Suppressor macrophage treated with lipopolysaccharide for 1 hour (primary cell): ENCODE measurements at regions not wholly inside any gene's neighbourhood (a gene's known extent, or its start where the extent isn't known, plus 50 kb on each side); places are given as distances from the start of the nearest gene placed in this dataset.
A peak's percentile ranks its signal among the peaks of the same experiment; 100 is the strongest.
"Not testable (repeated sequence)": the region's sequence is repeated elsewhere in the genome, so short reads cannot be mapped to it uniquely, and the experiment has no call there.

Experiments
- DNase-seq, 3 donors: peaks; one replicate each; pipeline ENCODE4 v3.0.0-alpha.2; 2020 to 2022

DNA sequence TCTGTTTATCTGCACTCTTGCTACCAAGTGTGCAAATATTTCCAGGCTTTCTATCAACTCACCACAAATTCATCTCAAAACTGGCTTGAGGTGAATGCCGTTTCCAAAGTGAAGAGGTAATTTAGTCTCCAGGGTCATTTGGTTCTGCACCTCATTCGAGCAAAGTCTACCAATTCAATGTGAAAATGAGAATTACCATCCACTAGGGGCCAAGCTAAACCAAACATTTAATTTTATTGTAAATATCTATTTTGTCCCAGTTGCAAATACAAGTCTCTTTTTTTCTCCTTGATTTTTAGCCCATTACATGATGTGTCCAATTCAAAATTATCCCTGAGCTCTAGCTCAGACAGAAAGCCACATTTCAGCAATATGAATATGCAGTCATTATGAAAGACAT is 152.3 kb upstream of the PTBP2 start:
- no peak for DNase-seq

DNA sequence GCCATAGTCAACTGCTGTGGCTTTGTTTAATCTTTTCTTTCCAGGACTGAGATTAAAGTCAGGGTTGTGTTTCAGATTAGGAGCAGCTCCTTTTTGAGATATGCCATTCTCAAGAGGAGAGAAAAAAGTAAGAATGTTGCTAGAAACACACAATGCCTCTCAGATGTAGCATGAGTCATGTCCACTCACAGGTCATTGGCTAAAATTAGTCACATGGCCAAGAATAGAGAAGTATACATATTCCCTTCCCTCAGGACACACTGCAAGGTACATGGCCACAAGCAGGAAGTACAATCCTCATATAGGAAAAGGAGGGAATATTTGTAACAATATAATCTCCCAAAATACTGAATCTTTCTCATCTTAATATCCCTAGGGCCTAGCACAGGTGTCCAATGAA is 141.9 kb upstream of the PTBP2 start:
- DNase-seq: peak in 2 of 3 donors; percentile 17 to 20

DNA sequence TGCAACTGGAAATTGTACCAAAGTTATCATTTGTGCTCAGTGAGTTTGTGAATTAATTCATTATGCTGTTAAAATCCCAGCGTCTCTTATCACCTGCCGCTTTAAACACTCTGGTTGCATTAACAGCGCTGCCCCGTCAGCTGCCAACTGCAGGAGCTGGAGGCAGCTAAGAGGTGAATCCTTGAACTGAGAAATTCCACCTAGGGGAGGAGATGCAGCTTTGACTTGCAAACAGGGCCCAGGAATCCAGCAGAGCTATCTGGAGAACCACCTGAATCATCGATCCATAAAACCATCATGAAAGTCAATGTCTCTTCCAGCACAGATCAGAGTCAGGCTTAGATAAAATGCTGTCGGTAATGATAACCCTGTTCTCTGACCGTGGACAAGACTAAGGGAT is 140.7 kb upstream of the PTBP2 start:
- no peak for DNase-seq

DNA sequence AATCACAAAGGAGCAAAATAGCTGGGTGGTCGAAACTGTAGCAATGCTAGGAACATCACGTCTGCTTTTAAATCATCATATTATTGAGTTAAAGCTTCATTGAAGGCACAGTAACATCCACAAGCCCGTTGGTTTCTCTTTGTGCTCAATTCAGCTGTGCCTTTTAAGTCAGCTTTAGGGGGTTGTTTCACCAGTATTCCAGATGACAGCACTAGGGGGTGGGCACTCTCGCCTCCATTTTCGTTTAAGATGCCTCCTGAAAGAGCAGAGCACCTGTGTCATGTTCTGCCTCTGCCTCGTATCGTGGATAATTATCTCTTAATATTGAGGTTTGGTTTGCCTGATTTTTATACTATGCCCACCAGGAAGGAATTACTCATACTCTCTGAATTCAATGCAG is 139.8 kb upstream of the PTBP2 start:
- DNase-seq: no peak

DNA sequence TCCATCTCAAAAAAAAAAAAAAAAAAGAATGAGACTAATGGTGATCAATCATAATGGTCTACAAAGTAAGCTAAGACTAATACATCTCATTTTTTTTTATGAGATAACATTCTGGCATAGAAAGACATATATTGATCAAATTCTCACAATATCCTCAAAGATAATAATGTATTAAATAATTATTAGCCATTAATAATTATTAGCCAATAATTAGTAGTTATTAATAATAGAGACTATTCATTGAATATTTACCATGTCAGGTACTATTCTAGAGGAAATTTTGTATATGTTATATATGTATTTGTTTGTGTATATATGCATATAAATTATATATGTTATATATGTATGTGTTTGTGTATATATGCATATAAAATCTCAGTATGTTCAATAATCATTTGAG is 137.7 kb upstream of the PTBP2 start:
- DNase-seq: no peak

DNA sequence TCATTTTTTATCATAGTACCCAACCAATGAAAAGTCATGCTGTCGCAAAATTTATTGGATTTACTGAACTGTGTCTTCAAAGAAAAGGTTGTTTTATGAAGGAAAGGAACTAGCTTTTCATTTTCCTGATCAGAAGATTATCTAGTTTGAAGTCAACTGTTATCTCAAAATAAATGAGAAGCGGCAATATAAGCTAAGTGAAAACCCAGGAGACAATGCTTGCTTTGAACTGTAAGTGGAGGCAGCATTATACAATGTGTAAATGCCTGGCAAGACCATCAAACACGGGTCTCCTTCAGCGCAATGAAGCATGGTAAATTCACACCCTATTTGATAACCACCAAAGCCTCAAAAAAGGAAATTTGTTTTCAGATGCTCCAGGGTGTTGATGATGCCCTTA is 134.4 kb upstream of the PTBP2 start:
- DNase-seq: no peak

DNA sequence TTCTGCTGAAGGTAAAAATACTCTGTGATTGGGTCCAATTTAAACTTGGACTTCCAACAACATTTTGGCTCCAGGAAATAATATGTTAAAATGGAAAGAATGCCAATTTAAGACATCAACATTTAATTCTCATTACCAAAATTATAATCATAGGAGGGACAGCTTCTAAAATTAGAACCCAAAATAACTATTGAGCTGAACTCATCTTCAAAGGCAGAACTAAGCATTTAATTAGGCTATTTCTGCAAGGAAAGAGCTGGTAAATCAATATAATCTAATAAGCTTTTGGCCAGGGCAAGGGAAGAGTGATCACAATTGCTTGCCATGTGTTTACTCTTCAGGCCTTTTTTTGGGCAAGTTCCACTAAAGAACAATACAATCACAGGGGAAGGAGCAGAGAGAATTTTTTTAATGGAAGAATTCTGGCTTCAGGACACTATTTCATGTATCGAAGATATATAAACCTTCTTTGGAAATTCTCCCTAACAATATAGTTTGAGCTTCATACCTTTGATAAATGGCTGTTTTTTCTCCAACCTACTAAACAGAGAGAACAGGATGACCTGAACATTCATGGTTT is 133.1 kb upstream of the PTBP2 start:
- DNase-seq: no peak

DNA sequence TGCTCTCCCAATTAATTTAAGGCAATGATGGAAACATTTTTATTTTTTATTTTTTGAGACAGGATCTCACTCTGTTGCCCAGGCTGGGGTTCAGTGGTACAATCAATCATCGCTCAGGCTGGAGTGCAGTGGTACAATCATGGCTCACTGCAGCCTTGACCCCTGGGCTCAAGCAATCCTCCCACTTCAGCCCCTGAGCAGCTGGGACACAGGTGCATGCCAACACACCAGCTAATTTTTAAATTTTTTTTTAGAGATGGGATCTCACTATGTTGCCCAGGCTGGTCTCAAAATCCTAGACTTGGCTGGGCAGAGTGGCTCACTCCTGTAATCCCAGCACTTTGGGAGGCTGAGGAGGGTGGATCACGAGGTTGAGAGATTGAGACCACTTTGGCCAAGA is 126.1 kb upstream of the PTBP2 start:
- not testable (repeated sequence) for DNase-seq

- peak in 2 of 3 donors; percentile 41 to 44 for DNase-seq
Observed at GRCh38 chr1:96596226-96596922, 125.2 kb upstream of the PTBP2 start.

DNA sequence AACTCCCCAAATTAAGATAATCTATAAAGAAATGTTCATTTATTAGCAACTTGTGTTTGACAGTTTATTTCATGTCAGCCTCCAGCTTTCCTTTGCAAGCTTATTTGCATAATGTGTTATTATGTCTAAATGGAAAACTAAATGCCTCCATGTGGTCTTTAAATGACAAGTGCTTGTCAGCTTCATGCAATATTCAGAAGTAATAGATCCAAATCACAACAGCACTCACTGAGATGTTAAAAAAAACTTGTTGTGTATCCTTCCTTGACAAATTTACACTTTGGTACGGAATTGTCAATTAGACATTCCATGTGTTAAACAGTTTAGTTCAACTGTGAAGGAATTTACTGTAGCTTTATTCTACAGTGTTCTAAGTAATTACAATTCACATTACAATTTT is 124.4 kb upstream of the PTBP2 start:
- no peak for DNase-seq

GRCh38 chr1:96598416-96599168 is 123.0 kb upstream of the PTBP2 start:
- DNase-seq: no peak

- DNase-seq: not testable (repeated sequence)
Observed at GRCh38 chr1:96604620-96605019, 117.0 kb upstream of the PTBP2 start.

DNA sequence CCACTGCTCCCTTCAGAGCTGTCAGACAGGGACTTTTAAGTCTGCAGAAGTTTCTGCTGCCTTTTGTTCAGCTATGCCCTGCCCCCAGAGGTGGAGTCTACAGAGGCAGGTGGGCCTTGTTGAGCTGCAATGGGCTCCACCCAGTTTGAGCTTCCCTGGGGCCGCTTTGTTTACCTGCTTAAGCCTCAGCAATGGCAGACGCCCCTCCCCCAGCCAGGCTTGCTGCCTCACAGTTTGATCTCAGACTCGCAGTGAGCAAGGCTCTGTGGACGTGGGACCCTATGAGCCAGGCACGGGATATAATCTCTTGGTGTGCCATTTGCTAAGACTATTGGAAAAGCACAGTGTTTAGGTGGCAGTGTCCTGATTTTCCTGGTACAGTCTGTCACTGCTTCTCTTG is 104.2 kb upstream of the PTBP2 start:
- not testable (repeated sequence) for DNase-seq

DNA sequence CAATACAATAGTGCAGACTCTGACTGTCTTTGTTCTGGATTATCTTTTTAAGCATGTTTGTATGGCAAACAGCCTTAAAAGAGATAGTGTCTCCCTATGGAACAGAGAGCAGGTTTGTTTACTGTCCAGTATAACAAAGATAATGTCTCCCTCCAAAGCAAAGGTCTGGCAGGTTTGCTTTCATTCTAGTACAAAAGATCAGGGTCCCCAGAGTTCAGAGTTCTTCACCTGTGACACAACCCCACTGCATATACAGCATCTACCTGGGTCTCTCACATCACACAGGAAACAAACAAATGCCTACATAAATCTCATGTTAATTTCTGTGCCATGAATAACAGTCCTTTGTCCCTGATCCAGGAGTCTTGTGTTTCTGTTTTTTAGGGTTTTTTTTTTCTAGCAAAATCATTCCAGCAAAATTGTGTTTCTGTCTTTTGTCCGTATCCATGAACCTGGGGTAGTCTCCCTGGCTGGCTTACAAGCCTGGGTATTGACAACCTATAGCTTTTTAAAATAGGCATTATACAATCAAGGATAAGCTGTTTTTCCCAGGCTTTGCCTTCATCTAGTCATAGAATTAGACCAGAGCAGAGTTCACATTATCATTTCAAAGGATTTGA is 89.4 kb upstream of the PTBP2 start:
- no peak for DNase-seq

DNA sequence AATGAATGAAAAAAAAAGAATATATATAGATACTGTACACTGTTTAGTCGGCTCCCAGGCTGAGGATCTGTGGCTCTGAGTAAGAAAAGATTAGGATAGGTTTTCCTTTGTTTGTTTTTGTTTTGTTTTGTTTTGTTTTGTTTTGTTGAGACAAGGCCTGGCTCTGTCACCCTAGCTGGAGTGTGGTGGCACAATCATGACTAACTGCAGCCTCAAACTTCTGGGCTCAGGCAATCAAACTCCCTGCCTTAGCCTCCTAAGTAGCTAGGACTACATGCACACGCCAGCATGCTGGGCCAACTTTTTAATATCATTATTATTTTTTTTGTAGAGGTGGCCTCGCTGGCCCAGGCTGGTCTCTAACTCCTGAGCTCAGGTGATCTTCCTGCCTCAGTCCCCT is 87.9 kb upstream of the PTBP2 start:
- DNase-seq: no peak

DNA sequence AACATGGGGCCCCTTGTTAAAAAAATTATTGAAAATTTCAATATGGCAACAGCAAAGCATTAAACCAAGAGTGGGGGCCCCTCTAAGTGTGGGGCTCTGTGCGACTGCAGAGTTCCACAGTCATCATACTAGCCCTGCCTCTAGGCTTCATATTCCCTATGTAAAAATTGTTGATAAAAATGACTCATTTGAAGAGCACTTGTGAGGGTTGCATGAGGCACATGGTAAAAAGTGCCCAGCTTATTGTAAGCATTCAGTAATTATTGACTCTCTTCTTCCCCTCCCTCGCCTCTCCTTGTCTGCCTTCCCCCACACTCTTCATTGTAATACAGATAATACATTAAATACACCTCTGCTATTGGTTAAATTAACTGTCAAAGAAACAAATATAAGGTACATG is 86.7 kb upstream of the PTBP2 start:
- DNase-seq: no peak

- no peak for DNase-seq
Observed at GRCh38 chr1:96641282-96641681, 80.3 kb upstream of the PTBP2 start.

GRCh38 chr1:96643519-96643918 is 78.1 kb upstream of the PTBP2 start:
- DNase-seq: no peak

DNA sequence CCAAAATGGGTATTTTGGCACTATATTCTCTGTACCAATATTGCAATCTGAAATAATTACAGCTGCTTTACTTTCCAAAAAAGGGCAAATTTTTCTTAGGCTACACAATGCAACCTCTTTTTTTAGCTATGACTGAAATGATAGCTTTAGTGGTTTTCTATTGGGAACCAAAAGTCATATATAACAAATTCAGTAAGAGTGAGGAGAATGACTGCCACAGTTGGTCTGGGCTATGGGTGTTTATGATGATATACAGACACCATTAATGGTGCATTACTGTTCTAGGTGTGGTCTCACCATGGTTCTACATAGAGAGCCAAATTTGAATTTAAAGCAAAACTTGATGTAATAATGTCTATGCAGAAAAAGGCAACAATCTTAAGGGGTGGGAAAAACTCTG is 72.3 kb upstream of the PTBP2 start:
- no peak for DNase-seq

DNA sequence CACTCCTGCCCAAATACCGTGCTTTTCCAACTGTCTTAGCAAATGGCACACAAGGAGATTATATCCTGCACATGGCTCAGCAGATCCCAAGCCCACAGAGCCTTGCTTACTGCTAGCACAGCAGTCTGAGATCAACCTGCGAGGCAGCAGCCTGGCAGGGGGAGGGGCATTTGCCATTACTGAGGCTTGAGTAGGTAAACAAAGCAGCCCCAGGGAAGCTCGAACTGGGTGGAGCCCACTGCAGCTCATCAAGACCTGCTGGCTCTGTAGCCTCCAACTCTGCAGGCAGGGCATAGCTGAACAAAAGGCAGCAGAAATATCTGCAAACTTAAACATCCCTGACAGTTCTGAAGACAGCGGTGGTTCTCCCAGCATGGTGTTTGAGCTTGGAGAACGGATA is 70.1 kb upstream of the PTBP2 start:
- no peak for DNase-seq

- no peak for DNase-seq
Observed at GRCh38 chr1:96660051-96660450, 61.5 kb upstream of the PTBP2 start.

DNA sequence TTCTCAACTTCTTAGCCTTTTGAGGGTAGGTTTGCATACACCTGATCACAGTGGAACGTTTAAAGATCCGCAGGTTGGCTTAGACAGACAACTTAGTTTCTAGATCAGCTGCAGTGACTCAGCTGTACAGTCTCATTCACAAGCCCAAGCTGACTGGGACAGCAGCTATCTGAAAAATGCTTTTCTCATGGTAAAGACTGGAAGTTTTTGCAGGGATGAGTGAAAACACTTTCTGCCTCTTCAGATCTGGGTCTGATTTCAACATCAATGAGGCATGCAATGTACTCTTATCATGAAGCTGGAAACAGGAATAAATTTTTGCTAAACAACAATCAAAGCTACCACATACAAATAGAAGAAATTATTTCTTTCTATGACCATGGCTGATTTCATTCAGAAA is 61.1 kb upstream of the PTBP2 start:
- no peak for DNase-seq
